Liver (tissue), 3 donors: ENCODE measurements at regions not wholly inside any gene's neighbourhood (a gene's known extent, or its start where the extent isn't known, plus 50 kb on each side); places are given as distances from the start of the nearest gene placed in this dataset.

Experiments
- SP1 ChIP-seq: IDR thresholded peaks from 2 replicates; pipeline ENCODE4 v1.6.1; 2018; ENCODE audit warnings: antibody characterized with exemption, mild to moderate bottlenecking
- YY1 ChIP-seq: IDR thresholded peaks from 2 replicates; pipeline ENCODE4 v1.6.1; 2016; ENCODE audit warnings: antibody characterized with exemption, mild to moderate bottlenecking
- TF ChIP-seq, protein P1 (sequence below): fragments of 150-350 bp; IDR thresholded peaks from 2 replicates; pipeline ENCODE4 v1.5.1; 2017; ENCODE audit warnings: improper control_type of control experiment, low read depth, low read length; ENCODE audit not compliant: missing input control
- TF ChIP-seq, protein P2 (sequence below): IDR thresholded peaks from 2 replicates; pipeline ENCODE4 v1.6.1; 2016; ENCODE audit warnings: antibody characterized with exemption, mild to moderate bottlenecking
- donor health status: healthy.
- donor health status: healthy.

DNA sequence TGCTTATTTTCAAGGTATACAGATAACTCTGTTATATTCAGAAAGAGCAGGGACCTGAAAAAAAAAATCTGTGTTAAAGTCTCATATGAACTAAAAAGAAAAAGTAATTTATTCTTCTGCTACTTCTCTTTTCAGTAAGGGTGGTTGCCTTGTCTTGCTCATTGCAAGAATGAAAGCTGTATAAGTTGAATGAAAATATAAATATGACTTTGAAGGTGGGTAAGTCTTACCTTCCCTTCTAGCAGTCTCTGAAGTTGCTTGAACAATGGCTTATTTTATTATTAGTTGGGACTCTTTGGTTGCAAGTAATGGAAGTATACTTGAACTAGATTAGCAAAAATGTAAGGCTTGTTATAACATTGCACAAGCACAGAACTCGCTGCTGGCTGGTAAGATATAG is 1554.9 kb downstream of the SI start:
- TF ChIP-seq, protein P1, sequence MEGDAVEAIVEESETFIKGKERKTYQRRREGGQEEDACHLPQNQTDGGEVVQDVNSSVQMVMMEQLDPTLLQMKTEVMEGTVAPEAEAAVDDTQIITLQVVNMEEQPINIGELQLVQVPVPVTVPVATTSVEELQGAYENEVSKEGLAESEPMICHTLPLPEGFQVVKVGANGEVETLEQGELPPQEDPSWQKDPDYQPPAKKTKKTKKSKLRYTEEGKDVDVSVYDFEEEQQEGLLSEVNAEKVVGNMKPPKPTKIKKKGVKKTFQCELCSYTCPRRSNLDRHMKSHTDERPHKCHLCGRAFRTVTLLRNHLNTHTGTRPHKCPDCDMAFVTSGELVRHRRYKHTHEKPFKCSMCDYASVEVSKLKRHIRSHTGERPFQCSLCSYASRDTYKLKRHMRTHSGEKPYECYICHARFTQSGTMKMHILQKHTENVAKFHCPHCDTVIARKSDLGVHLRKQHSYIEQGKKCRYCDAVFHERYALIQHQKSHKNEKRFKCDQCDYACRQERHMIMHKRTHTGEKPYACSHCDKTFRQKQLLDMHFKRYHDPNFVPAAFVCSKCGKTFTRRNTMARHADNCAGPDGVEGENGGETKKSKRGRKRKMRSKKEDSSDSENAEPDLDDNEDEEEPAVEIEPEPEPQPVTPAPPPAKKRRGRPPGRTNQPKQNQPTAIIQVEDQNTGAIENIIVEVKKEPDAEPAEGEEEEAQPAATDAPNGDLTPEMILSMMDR = no peak
- TF ChIP-seq, protein P2, sequence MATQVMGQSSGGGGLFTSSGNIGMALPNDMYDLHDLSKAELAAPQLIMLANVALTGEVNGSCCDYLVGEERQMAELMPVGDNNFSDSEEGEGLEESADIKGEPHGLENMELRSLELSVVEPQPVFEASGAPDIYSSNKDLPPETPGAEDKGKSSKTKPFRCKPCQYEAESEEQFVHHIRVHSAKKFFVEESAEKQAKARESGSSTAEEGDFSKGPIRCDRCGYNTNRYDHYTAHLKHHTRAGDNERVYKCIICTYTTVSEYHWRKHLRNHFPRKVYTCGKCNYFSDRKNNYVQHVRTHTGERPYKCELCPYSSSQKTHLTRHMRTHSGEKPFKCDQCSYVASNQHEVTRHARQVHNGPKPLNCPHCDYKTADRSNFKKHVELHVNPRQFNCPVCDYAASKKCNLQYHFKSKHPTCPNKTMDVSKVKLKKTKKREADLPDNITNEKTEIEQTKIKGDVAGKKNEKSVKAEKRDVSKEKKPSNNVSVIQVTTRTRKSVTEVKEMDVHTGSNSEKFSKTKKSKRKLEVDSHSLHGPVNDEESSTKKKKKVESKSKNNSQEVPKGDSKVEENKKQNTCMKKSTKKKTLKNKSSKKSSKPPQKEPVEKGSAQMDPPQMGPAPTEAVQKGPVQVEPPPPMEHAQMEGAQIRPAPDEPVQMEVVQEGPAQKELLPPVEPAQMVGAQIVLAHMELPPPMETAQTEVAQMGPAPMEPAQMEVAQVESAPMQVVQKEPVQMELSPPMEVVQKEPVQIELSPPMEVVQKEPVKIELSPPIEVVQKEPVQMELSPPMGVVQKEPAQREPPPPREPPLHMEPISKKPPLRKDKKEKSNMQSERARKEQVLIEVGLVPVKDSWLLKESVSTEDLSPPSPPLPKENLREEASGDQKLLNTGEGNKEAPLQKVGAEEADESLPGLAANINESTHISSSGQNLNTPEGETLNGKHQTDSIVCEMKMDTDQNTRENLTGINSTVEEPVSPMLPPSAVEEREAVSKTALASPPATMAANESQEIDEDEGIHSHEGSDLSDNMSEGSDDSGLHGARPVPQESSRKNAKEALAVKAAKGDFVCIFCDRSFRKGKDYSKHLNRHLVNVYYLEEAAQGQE = no peak
- TF ChIP-seq SP1 (no peak), YY1 (no peak)
